SK-N-SH (cell line): ENCODE measurements at regions not wholly inside any gene's neighbourhood (a gene's known extent, or its start where the extent isn't known, plus 50 kb on each side); places are given as distances from the start of the nearest gene placed in this dataset.
"Not testable (repeated sequence)": the region's sequence is repeated elsewhere in the genome, so short reads cannot be mapped to it uniquely, and the experiment has no call there.

Source experiments
- CTCF ChIA-PET: fragments of 300-600, 350-600 bp; formaldehyde crosslinking; extraction: SDS; loops from one replicate; lab custom pipeline; 2021; lab: Yijun Ruan, JAX
- POLR2A ChIA-PET: fragments of 350-600 bp; sonication (Branson Sonifier 250); formaldehyde crosslinking; extraction: SDS; loops from one replicate; lab custom pipeline; 2020; ENCODE audit warnings: antibody characterized with exemption, inconsistent platforms; lab: Yijun Ruan, JAX
- DNase-seq: peaks from one replicate; pipeline ENCODE4 v3.0.0; 2012
- H2AFZ ChIP-seq: fragments of 200-600 bp; sonication (generic); 2 replicates; pipeline ENCODE4 v1.8.1; 2016; ENCODE audit warnings: antibody characterized with exemption, mild to moderate bottlenecking, low read depth
- H3F3A ChIP-seq: fragments of 200-600 bp; sonication (generic); replicated peaks from 2 replicates; pipeline ENCODE3; 2016; ENCODE audit warnings: antibody characterized with exemption, mild to moderate bottlenecking; ENCODE audit not compliant: insufficient read depth
- H3K27ac ChIP-seq, 2 experiments: fragments of 200-500 bp in 1 of 2; fragments of 200-600 bp in 1 of 2; sonication (Bioruptor generic) in 1 of 2; sonication (generic), shearing (Covaris generic) in 1 of 2; 2 replicates each; pipeline versions ENCODE4 v1.5.1 to v1.6.1; 2014 to 2016; ENCODE audit warnings: low read depth in 2 of 2, inconsistent platforms in 1 of 2, low read length in 1 of 2, mild to moderate bottlenecking in 1 of 2, mixed read lengths in 1 of 2
- H3K27me3 ChIP-seq: fragments of 200-600 bp; sonication (generic), shearing (Covaris generic); 2 replicates; pipeline ENCODE4 v1.6.1; 2016; ENCODE audit warnings: mixed run types; ENCODE audit not compliant: insufficient read depth
- H3K36me3 ChIP-seq, 2 experiments: fragments of 200-500 bp in 1 of 2; fragments of 200-600 bp in 1 of 2; sonication (Bioruptor generic) in 1 of 2; sonication (generic) in 1 of 2; replicated peaks in 1 of 2; 2 replicates each; pipeline versions ENCODE3 to v1.5.1; 2014 to 2016; ENCODE audit warnings: low read length in 1 of 2, mild to moderate bottlenecking in 1 of 2; ENCODE audit not compliant: insufficient read depth in 2 of 2, control insufficient read depth in 1 of 2
- H3K4me1 ChIP-seq, 2 experiments: fragments of 200-500 bp in 1 of 2; fragments of 200-600 bp in 1 of 2; sonication (Bioruptor generic) in 1 of 2; sonication (generic), shearing (Covaris generic) in 1 of 2; 2 replicates each; pipeline versions ENCODE4 v1.5.1 to v1.6.1; 2014 to 2016; ENCODE audit warnings: low read depth in 1 of 2, low read length in 1 of 2, mixed run types in 1 of 2; ENCODE audit not compliant: insufficient read depth in 2 of 2, control insufficient read depth in 1 of 2
- H3K4me2 ChIP-seq: fragments of 200-600 bp; sonication (generic), shearing (Covaris generic); 2 replicates; pipeline ENCODE4 v1.6.1; 2017; ENCODE audit warnings: mixed run types
- H3K4me3 ChIP-seq, 2 experiments: fragments of 200-500 bp in 1 of 2; fragments of 200-600 bp in 1 of 2; sonication (Bioruptor generic) in 1 of 2; sonication (generic), shearing (Covaris generic) in 1 of 2; 2 replicates each; pipeline versions ENCODE4 v1.5.1 to v1.8.1; 2014 to 2016; ENCODE audit warnings: low read depth in 2 of 2, inconsistent platforms in 1 of 2, low read length in 1 of 2, mild to moderate bottlenecking in 1 of 2, mixed read lengths in 1 of 2, moderate library complexity in 1 of 2
- H3K79me2 ChIP-seq: fragments of 200-600 bp; sonication (generic); 2 replicates; pipeline ENCODE4 v1.8.1; 2017; ENCODE audit warnings: mild to moderate bottlenecking; ENCODE audit not compliant: insufficient read depth
- H3K9ac ChIP-seq: fragments of 200-600 bp; sonication (generic); 2 replicates; pipeline ENCODE4 v1.6.1; 2017; ENCODE audit warnings: mixed run types
- H3K9me2 ChIP-seq: fragments of 200-600 bp; sonication (generic); 2 replicates; pipeline ENCODE4 v1.6.1; 2017; ENCODE audit warnings: mixed run types
- H3K9me3 ChIP-seq: fragments of 200-600 bp; sonication (generic); 2 replicates; pipeline ENCODE4 v1.6.1; 2017; ENCODE audit warnings: mixed run types, mild to moderate bottlenecking, moderate library complexity
- H4K20me1 ChIP-seq: fragments of 200-600 bp; sonication (generic); 2 replicates; pipeline ENCODE4 v1.6.1; 2017; ENCODE audit warnings: mild to moderate bottlenecking, mixed run types; ENCODE audit not compliant: insufficient read depth
- FOXM1 ChIP-seq: IDR thresholded peaks from 2 replicates; pipeline ENCODE4 v1.4.0; 2012; ENCODE audit warnings: low read depth, mild to moderate bottlenecking
- NRF1 ChIP-seq: IDR thresholded peaks from 2 replicates; pipeline ENCODE4 v1.6.1; 2012; ENCODE audit warnings: low read depth, mild to moderate bottlenecking, low read length
- RCOR1 ChIP-seq: fragments of 150-350 bp; IDR thresholded peaks from 2 replicates; pipeline ENCODE4 v1.6.1; 2017; ENCODE audit warnings: antibody characterized with exemption, low read length
- RXRA ChIP-seq: IDR thresholded peaks from 2 replicates; pipeline ENCODE4 v1.4.0; 2012; ENCODE audit warnings: low read depth, mild to moderate bottlenecking, borderline replicate concordance
- WGBS: methylation state at CpG from one replicate; pipeline ENCODE4 v1.1.6; 2017; ENCODE audit warnings: low lambda C conversion rate; 5-methylcytosine and 5-hydroxymethylcytosine counted together
- TF ChIP-seq, protein P1 (sequence below): IDR thresholded peaks from 2 replicates; pipeline ENCODE4 v1.4.0; 2012; ENCODE audit warnings: low read depth
- TF ChIP-seq, protein P2 (sequence below): fragments of 150-350 bp; IDR thresholded peaks from 2 replicates; pipeline ENCODE4 v1.6.1; 2017; ENCODE audit warnings: antibody characterized with exemption, low read length, low read depth, borderline replicate concordance

GRCh38 chr4:1520795-1521576, 114.7 kb upstream of the NKX1-1 start:
- peaks cover 88% of the 10 kb centered on the region for H3K27me3 ChIP-seq
- not testable (repeated sequence) for H3F3A ChIP-seq, H3K79me2 ChIP-seq, H2AFZ ChIP-seq, H3K4me1 ChIP-seq, H3K9me3 ChIP-seq
- TF ChIP-seq, protein P1, sequence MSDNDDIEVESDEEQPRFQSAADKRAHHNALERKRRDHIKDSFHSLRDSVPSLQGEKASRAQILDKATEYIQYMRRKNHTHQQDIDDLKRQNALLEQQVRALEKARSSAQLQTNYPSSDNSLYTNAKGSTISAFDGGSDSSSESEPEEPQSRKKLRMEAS, result peak; percentile 14; the same call in 1 of the 2 replicates
- TF ChIP-seq RCOR1, result 0 out of 2 replicates have a peak, but pooled peaks have one; percentile 15
- TF ChIP-seq, all 33 proteins: peak for 2; not testable (repeated sequence) for 31
- H3K36me3 ChIP-seq, H3K27ac ChIP-seq, H3K9ac ChIP-seq, H3K4me3 ChIP-seq, H3K9me2 ChIP-seq, H4K20me1 ChIP-seq, POLR2A ChIA-PET: not testable (repeated sequence)
- CTCF ChIA-PET, result interaction anchor here (0.8 to 1.6 kb wide), 3 partner anchors 8 to 779 kb away, joined by 3 to 5 read pairs (median 4); no protein-coding TSS in a partner anchor
- peak; percentile 69 for DNase-seq
- 5% methylated on average over 33 of the region's 79 CpGs for WGBS
- H3K4me2 ChIP-seq, result peak overlapping the region; percentile 41; the same call in 1 of the 2 replicates

DNA sequence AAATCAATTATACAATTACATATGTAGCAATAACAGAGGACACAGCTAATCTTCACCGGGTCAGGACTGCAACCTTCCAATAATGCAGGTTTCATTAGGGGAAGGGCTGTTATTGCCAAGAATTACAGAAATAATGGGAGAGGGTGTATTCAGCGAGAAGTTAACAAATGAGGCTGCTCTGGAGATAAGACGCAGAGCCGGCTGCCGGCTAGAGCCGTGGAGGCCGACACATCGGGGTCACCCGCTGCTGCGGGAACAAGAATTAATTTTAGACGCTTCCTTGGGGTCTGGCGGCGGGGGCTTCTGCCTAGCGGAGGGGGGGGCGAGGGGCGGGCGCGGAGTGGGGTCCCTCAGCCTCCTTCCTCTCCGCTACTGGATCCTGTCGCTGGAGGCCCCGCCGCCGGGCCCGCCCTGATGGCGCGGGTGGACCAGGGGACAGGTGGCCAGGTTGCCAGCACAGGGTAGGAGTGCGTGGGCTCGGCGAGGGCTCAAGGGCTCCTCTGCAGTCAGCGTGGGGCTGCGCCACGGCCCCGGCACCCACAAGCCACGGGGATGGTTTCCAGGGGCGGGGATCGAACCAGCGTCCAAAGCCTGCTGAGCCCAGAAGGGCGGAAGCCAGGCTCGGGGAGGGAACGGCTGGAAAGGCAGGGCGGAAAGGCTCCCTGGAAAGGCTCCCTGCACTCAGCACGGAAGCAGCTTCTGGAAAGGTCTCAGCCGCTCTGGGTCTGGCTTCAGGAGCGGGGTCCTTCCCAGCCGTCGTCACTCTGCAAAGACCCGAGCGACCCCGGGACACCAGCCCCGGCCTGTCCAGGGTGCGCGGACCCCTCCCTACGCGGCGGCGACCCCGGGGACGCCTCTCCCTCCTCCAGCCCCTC, 113.8 kb upstream of the NKX1-1 start:
- Histone ChIP-seq H3K9me3 (no peaks in the 10 kb centered on the region), H3K4me1 (no peaks in the 10 kb centered on the region; a peak in 1 of 4 replicates), H4K20me1 (no peaks in the 10 kb centered on the region), H3K27me3 (peaks cover 90% of the 10 kb centered on the region), H3K9ac (no peak overlapping the region), H3K4me2 (no peak overlapping the region), H3K27ac (no peak overlapping the region), H3K79me2 (no peaks in the 10 kb centered on the region), H3K36me3 (no peaks in the 10 kb centered on the region), H3F3A (no peaks in the 10 kb centered on the region), H3K9me2 (no peaks in the 10 kb centered on the region), H3K4me3 (no peak overlapping the region), H2AFZ (no peak overlapping the region)
- POLR2A ChIA-PET, result no interaction called here
- no peak for DNase-seq
- 23% methylated on average over 19 of the region's 58 CpGs for WGBS
- TF ChIP-seq FOXM1 (no peak), NRF1 (no peak), RXRA (no peak)
- TF ChIP-seq, protein P2, sequence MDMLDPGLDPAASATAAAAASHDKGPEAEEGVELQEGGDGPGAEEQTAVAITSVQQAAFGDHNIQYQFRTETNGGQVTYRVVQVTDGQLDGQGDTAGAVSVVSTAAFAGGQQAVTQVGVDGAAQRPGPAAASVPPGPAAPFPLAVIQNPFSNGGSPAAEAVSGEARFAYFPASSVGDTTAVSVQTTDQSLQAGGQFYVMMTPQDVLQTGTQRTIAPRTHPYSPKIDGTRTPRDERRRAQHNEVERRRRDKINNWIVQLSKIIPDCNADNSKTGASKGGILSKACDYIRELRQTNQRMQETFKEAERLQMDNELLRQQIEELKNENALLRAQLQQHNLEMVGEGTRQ, result no peak
- CTCF ChIA-PET, result interaction anchor here (1.3 to 2.0 kb wide), 2 partner anchors 28 to 164 kb away, joined by 3 to 6 read pairs; no protein-coding TSS in a partner anchor
